SK-N-SH (cell line): ENCODE measurements at regions not wholly inside any gene's neighbourhood (a gene's known extent, or its start where the extent isn't known, plus 50 kb on each side); places are given as distances from the start of the nearest gene placed in this dataset.

Experiments used
- CTCF ChIP-seq: fragments of 200-600 bp; sonication (generic); IDR thresholded peaks from 2 replicates; pipeline ENCODE4 v1.6.1; 2017; ENCODE audit warnings: antibody characterized with exemption, mild to moderate bottlenecking, moderate library complexity
- EP300 ChIP-seq, 2 experiments: IDR thresholded peaks; 2 replicates each; pipeline versions ENCODE4 v1.4.0 to v1.6.1; 2012; ENCODE audit warnings: borderline replicate concordance in 1 of 2, low read depth in 1 of 2, low read length in 1 of 2
- RFX5 ChIP-seq: IDR thresholded peaks from 2 replicates; pipeline ENCODE4 v1.6.1; 2012; ENCODE audit warnings: mild to moderate bottlenecking, improper control_type of control experiment, low read length
- TF ChIP-seq, protein P1 (sequence below): IDR thresholded peaks from 2 replicates; pipeline ENCODE4 v1.4.0; 2012; ENCODE audit warnings: low read depth, borderline replicate concordance

GRCh38 chr4:176843710-176844109 lies 51.0 kb upstream of the VEGFC start:
- TF ChIP-seq, protein P1, sequence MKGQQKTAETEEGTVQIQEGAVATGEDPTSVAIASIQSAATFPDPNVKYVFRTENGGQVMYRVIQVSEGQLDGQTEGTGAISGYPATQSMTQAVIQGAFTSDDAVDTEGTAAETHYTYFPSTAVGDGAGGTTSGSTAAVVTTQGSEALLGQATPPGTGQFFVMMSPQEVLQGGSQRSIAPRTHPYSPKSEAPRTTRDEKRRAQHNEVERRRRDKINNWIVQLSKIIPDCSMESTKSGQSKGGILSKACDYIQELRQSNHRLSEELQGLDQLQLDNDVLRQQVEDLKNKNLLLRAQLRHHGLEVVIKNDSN: no peak
- TF ChIP-seq RFX5: no peak
- no peak for TF ChIP-seq CTCF
- no peak for TF ChIP-seq EP300 (IDR thresholded peaks at IDR 0.05; ENCODE audit: borderline replicate concordance in 1 of 2, low read depth in 1 of 2, low read length in 1 of 2)
